ENCODE measurements at regions not wholly inside any gene's neighbourhood (a gene's known extent, or its start where the extent isn't known, plus 50 kb on each side); places are given as distances from the start of the nearest gene placed in this dataset.

GRCh38 chrX:1027680-1028079 lies 184.8 kb downstream of the CRLF2 start:
- TF ChIP-seq CTCF (IDR thresholded peaks at IDR 0.05) (no peak), POLR2A (IDR thresholded peaks at IDR 0.05) (no peak)

Measured in adrenal gland (tissue), 5 donors.